Ascending aorta (tissue), 2 donors: ENCODE measurements at regions not wholly inside any gene's neighbourhood (a gene's known extent, or its start where the extent isn't known, plus 50 kb on each side); places are given as distances from the start of the nearest gene placed in this dataset.

Experiments used
- DNase-seq, 2 donors: peaks; one replicate each; pipeline ENCODE4 v3.0.0-alpha.2; 2019; ENCODE audit warnings: low spot score in 2 of 2
- H3K27ac ChIP-seq, 2 donors: fragments of 200-600 bp; sonication (generic); one replicate each; pipeline ENCODE4 v1.5.1; 2016 to 2017; ENCODE audit warnings: mild to moderate bottlenecking in 1 of 2
- H3K27me3 ChIP-seq: fragments of 200-600 bp; sonication (generic); one replicate; pipeline ENCODE4 v1.5.1; 2017
- H3K36me3 ChIP-seq, 2 donors: fragments of 200-600 bp; sonication (generic); one replicate each; pipeline ENCODE4 v1.5.1; 2016
- H3K4me1 ChIP-seq, 2 donors: fragments of 200-600 bp; sonication (generic); one replicate each; pipeline ENCODE4 v1.5.1; 2016 to 2017; ENCODE audit warnings: mild to moderate bottlenecking in 1 of 2
- H3K4me3 ChIP-seq, 2 donors: fragments of 200-600 bp; sonication (generic); one replicate each; pipeline ENCODE4 v1.5.1; 2016 to 2017; ENCODE audit warnings: mild to moderate bottlenecking in 1 of 2
- H3K9me3 ChIP-seq, 2 donors: fragments of 200-600 bp; sonication (generic); one replicate each; pipeline ENCODE4 v1.5.1; 2016
- CTCF ChIP-seq, 3 experiments: fragments of 200-600 bp in 2 of 3; fragments of 450-650 bp in 1 of 3; sonication (generic) in 2 of 3; IDR thresholded peaks; one replicate each; pipeline ENCODE4 v1.5.1; 2016 to 2019; ENCODE audit warnings: antibody characterized with exemption in 3 of 3, mild to moderate bottlenecking in 1 of 3, moderate library complexity in 1 of 3
- intact Hi-C: fragments of 100-400 bp; cut with DNase I; formaldehyde crosslinking; loops from one replicate; pipeline ENCODE4 v1.15.1; 2023

DNA sequence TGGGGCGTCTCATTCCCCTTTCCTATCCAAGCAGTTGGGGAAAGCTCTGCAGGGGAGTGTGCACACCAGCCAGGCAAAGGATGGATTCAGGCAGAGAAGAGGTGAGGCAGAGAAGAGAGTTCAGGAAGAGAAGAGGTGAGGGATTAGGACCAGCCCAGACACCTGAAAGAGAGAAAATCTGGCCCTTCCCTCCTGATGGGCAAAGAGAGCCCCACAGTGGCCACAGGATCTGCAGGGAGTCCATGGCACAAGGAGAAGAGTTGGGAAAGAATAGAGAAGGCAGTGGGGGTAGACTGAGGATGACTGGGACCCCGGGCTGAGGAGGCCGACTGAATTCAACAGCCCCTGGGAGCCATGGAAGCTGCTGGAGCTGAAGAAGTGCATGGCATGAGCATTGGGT is 140.4 kb upstream of the ZMIZ1 start:
- Histone ChIP-seq H3K36me3 (no peaks in the 10 kb centered on the region), H3K9me3 (no peaks in the 10 kb centered on the region), H3K4me1 (no peaks in the 10 kb centered on the region), H3K4me3 (no peak overlapping the region), H3K27me3 (no peaks in the 10 kb centered on the region), H3K27ac (no peak overlapping the region)
- no peak for TF ChIP-seq CTCF (IDR thresholded peaks at IDR 0.05)
- DNase-seq = no peak
- intact Hi-C loops = no loop called here

- Histone ChIP-seq H3K36me3 (no peaks in the 10 kb centered on the region), H3K27me3 (no peaks in the 10 kb centered on the region), H3K4me3 (no peak overlapping the region), H3K4me1 (no peaks in the 10 kb centered on the region), H3K27ac (no peak overlapping the region), H3K9me3 (no peaks in the 10 kb centered on the region)
- intact Hi-C loops = no loop called here
- TF ChIP-seq CTCF (IDR thresholded peaks at IDR 0.05) = no peak
- DNase-seq = no peak
Observed at GRCh38 chr10:78929541-78929940, 139.2 kb upstream of the ZMIZ1 start.

DNA sequence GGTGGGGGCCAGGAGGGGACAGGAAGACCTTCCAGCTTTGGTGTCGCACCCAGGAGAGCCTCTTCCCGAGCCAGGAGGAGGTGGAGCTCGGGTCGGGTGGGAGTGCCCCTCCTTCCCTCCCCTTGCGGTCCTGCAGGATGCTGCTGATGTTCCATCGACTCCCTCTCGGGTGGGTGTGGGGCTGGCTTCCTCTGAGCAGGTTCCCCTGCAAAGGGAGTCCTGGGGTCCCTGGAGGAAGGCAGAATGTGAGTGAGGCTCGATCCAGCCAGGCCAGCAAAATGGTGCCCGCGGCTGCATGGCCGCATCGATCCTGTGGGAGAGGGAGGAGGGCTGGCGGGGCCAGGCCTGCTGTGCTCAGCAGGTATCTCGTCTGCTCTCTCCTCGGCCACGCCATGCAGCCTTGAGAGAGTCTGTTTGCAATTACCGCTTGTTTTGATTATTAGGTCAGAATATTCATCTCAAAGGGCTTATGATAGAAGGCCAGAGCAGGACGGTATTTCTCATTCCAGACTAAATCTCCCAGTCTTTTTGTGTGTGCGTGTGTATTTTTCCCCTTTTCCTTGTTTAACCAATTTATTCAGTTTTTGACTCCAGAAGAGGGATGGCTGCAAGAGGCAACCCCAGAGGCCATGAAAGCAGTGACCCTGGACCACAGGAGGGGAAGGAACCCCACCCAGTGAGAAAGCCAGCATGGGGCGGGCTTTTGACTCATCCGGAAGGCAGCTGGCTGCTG is 137.3 kb upstream of the ZMIZ1 start:
- H3K9me3 ChIP-seq = no peaks in the 10 kb centered on the region
- no peaks in the 10 kb centered on the region for H3K4me1 ChIP-seq
- intact Hi-C loops = no loop called here
- peak overlapping the region in 1 of 2 donors; percentile 13 for H3K27ac ChIP-seq
- H3K4me3 ChIP-seq = no peak overlapping the region
- peak in 1 of 2 donors; percentile 72 for DNase-seq
- TF ChIP-seq CTCF (IDR thresholded peaks at IDR 0.05) = no peak
- no peaks in the 10 kb centered on the region for H3K36me3 ChIP-seq
- H3K27me3 ChIP-seq = no peaks in the 10 kb centered on the region

GRCh38 chr10:78932054-78932386 is 136.7 kb upstream of the ZMIZ1 start:
- Histone ChIP-seq H3K9me3 (no peaks in the 10 kb centered on the region), H3K36me3 (no peaks in the 10 kb centered on the region), H3K27me3 (no peaks in the 10 kb centered on the region), H3K27ac (no peak overlapping the region), H3K4me1 (no peaks in the 10 kb centered on the region), H3K4me3 (no peak overlapping the region)
- no peak for TF ChIP-seq CTCF (IDR thresholded peaks at IDR 0.05)
- intact Hi-C loops = no loop called here
- no peak for DNase-seq

DNA sequence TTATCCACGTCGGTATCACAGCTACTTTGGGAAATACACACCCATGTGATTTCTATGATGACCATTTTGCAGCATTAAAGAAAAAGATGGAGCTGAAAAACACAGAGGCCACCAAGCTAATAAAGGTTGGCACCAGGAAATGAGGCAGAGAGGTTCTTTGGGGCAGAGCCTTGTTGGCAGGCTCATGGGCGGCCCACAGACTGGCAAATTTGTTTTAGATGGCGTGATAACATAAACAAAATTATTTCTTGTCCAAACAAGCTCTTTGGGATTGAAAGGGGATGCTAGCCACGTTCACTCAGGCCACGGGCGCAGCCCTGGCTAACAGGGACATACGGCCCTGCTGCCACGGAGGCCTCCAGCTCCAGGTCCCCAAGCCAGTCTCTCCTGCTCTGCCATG is 135.9 kb upstream of the ZMIZ1 start:
- Histone ChIP-seq H3K36me3 (no peaks in the 10 kb centered on the region), H3K27me3 (no peaks in the 10 kb centered on the region), H3K9me3 (no peaks in the 10 kb centered on the region), H3K27ac (no peak overlapping the region), H3K4me3 (no peak overlapping the region), H3K4me1 (no peaks in the 10 kb centered on the region)
- intact Hi-C loops = no loop called here
- DNase-seq = no peak
- no peak for TF ChIP-seq CTCF (IDR thresholded peaks at IDR 0.05)
